SK-N-SH treated with all-trans-retinoic acid at 6 μM for 48 hours (cell line): ENCODE measurements at regions not wholly inside any gene's neighbourhood (a gene's known extent, or its start where the extent isn't known, plus 50 kb on each side); places are given as distances from the start of the nearest gene placed in this dataset.

Source experiments
- ATAC-seq: fragments of 200-7000 bp; cut with Tn5 transposase; 3 replicates; pipeline ENCODE4 v1.9.1; 2020; ENCODE audit warnings: mild to moderate bottlenecking, moderate library complexity
- ARNTL ChIP-seq: fragments of 450-650 bp; formaldehyde crosslinking; IDR thresholded peaks from 2 replicates; pipeline ENCODE4 v1.5.0; 2020; ENCODE audit warnings: low read depth, mild to moderate bottlenecking, moderate library complexity, borderline replicate concordance
- BACH2 ChIP-seq: fragments of 250-450 bp; sonication (Bioruptor Pico); IDR thresholded peaks from 2 replicates; pipeline ENCODE4 v1.9.0; 2021; ENCODE audit warnings: mild to moderate bottlenecking, borderline replicate concordance
- CSDC2 ChIP-seq: fragments of 250-450 bp; sonication (Bioruptor Pico); IDR thresholded peaks from 2 replicates; pipeline ENCODE4 v1.5.0; 2020; ENCODE audit warnings: mild to moderate bottlenecking, moderate library complexity
- ESRRG ChIP-seq: fragments of 250-450 bp; sonication (Bioruptor Pico); IDR thresholded peaks from 2 replicates; pipeline ENCODE4 v1.6.1; 2021; ENCODE audit warnings: mild to moderate bottlenecking
- GLIS3 ChIP-seq: fragments of 250-450 bp; sonication (Bioruptor Pico); IDR thresholded peaks from 2 replicates; pipeline ENCODE4 v1.5.0; 2020; ENCODE audit warnings: mild to moderate bottlenecking, moderate library complexity
- ISL1 ChIP-seq: fragments of 250-450 bp; sonication (Bioruptor Pico); IDR thresholded peaks from 2 replicates; pipeline ENCODE4 v2.1.2; 2022; ENCODE audit warnings: mild to moderate bottlenecking, moderate library complexity
- OSR1 ChIP-seq: fragments of 250-450 bp; sonication (Bioruptor Pico); IDR thresholded peaks from 2 replicates; pipeline ENCODE4 v1.8.0; 2022; ENCODE audit warnings: moderate library complexity, mild to moderate bottlenecking, inconsistent platforms
- PPARA ChIP-seq: fragments of 250-450 bp; sonication (Bioruptor Pico); IDR thresholded peaks from 2 replicates; pipeline ENCODE4 v1.5.0; 2020; ENCODE audit warnings: mild to moderate bottlenecking, borderline replicate concordance
- RARB ChIP-seq: fragments of 250-450 bp; sonication (Bioruptor Pico); IDR thresholded peaks from 2 replicates; pipeline ENCODE4 v1.8.0; 2021; ENCODE audit warnings: mild to moderate bottlenecking, moderate library complexity
- TCF4 ChIP-seq: fragments of 250-450 bp; sonication (Bioruptor Pico); IDR thresholded peaks from 2 replicates; pipeline ENCODE4 v1.8.0; 2021; ENCODE audit warnings: mild to moderate bottlenecking, moderate library complexity, borderline replicate concordance
- TOX ChIP-seq: fragments of 250-450 bp; sonication (Bioruptor Pico); IDR thresholded peaks from 2 replicates; pipeline ENCODE4 v1.8.0; 2021; ENCODE audit warnings: mild to moderate bottlenecking, moderate library complexity, borderline replicate concordance
- ZC3H10 ChIP-seq: fragments of 250-450 bp; sonication (Bioruptor Pico); IDR thresholded peaks from 2 replicates; pipeline ENCODE4 v1.5.1; 2021; ENCODE audit warnings: mild to moderate bottlenecking, moderate library complexity
- ZFP3 ChIP-seq: fragments of 250-450 bp; sonication (Bioruptor Pico); IDR thresholded peaks from 2 replicates; pipeline ENCODE4 v1.5.0; 2020; ENCODE audit warnings: mild to moderate bottlenecking, moderate library complexity
- ZFP30 ChIP-seq: fragments of 450-650 bp; formaldehyde crosslinking; IDR thresholded peaks from 2 replicates; pipeline ENCODE4 v1.5.0; 2022; ENCODE audit warnings: mild to moderate bottlenecking, moderate library complexity
- ZNF565 ChIP-seq: fragments of 450-650 bp; formaldehyde crosslinking; conservative IDR thresholded peaks from 2 replicates; pipeline ENCODE4 v1.5.0; 2020; ENCODE audit warnings: low read depth, mild to moderate bottlenecking, moderate library complexity
- ZNF8 ChIP-seq: fragments of 450-650 bp; formaldehyde crosslinking; IDR thresholded peaks from 2 replicates; pipeline ENCODE4 v1.5.0; 2020; ENCODE audit warnings: mild to moderate bottlenecking, moderate library complexity
- TF ChIP-seq, protein P1 (sequence below): fragments of 250-450 bp; sonication (Bioruptor Pico); IDR thresholded peaks from 2 replicates; pipeline ENCODE4 v1.8.0; 2020; ENCODE audit warnings: mild to moderate bottlenecking, moderate library complexity, borderline replicate concordance
- TF ChIP-seq, protein P2 (sequence below): fragments of 250-450 bp; sonication (Bioruptor Pico); IDR thresholded peaks from 2 replicates; pipeline ENCODE4 v1.5.1; 2021; ENCODE audit warnings: mild to moderate bottlenecking, moderate library complexity
- TF ChIP-seq, protein P3 (sequence below): fragments of 250-450 bp; sonication (Bioruptor Pico); IDR thresholded peaks from 2 replicates; pipeline ENCODE4 v1.8.0; 2021; ENCODE audit warnings: low read depth, mild to moderate bottlenecking, moderate library complexity, borderline replicate concordance
- TF ChIP-seq, protein P4 (sequence below): fragments of 250-450 bp; sonication (Bioruptor Pico); IDR thresholded peaks from 2 replicates; pipeline ENCODE4 v1.5.0; 2020; ENCODE audit warnings: mild to moderate bottlenecking, moderate library complexity
- TF ChIP-seq, protein P5 (sequence below): fragments of 250-450 bp; sonication (Bioruptor Pico); IDR thresholded peaks from 2 replicates; pipeline ENCODE4 v1.5.1; 2020; ENCODE audit warnings: low read depth, mild to moderate bottlenecking, moderate library complexity

DNA sequence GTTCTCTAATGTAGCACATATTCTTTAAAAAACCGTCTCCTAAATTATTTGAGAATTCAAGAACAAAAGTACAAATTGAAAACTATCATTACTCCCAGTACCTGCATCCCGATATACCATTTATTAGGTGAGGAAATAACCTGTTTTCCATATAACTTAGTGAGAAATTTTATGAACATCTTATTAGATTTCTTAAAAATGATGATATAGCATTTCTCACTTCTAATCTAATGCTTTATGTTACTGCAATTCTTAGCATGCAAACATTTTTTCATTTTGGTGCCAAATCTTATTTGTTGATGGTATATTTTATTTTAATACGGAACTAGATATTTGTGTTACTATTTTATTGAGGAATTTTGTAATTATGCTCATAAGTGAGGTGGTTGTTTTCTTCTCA, 1321.3 kb upstream of the SLC10A2 start:
- TF ChIP-seq ZNF565 (CRISPR knock-in tag) (no peak), ZC3H10 (CRISPR knock-in tag) (no peak), TOX (CRISPR knock-in tag) (no peak), ISL1 (no peak), ZFP30 (CRISPR knock-in tag) (no peak)
- no peak for ATAC-seq

DNA sequence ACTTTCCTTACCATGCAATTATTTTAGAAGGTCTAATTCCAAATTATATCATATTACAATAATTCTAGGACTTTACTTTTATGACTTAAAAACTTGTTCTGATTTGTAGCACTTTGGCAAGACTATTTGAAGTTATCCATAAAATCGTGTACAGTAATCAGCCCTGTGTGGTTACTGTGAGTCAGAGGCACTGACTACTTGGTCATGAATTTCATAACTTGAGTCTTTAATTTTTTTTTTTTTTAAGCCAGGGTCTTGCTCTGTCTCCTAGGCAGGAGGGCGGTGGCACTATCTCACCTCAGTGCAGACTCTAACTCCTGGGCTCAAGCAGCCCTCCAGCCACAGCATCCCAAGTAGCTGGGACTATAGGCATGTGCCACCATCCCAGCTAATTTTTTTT, 1319.2 kb upstream of the SLC10A2 start:
- 0 out of 3 replicates have a peak, but pooled peaks have one; percentile 36 for ATAC-seq
- TF ChIP-seq RARB (CRISPR knock-in tag), result no peak
- no peak for TF ChIP-seq ZC3H10 (CRISPR knock-in tag)
- TF ChIP-seq ISL1, result 0 out of 2 replicates have a peak, but pooled peaks have one; percentile 13

DNA sequence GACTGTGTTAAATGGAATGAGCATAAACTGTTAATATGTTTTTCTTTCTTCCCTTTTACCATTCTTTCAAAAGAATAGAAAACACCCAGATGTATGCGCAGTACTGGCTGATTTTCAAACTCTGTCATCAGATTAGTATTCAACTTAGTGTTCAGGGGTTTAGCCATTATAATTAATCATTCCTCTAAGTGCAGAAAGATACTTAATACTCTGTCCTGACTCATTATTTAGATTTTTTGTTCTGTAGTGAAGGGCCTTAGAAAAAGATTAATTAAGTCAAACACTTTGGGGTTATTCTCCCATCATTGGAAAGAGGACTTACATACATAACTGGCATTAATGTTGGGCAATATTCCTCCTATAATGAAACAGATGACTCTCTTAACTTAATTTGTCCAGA, 1316.7 kb upstream of the SLC10A2 start:
- no peak for ATAC-seq
- TF ChIP-seq ISL1, result peak; percentile 58; the same call in 1 of the 2 replicates
- TF ChIP-seq ZFP30 (CRISPR knock-in tag), result no peak

DNA sequence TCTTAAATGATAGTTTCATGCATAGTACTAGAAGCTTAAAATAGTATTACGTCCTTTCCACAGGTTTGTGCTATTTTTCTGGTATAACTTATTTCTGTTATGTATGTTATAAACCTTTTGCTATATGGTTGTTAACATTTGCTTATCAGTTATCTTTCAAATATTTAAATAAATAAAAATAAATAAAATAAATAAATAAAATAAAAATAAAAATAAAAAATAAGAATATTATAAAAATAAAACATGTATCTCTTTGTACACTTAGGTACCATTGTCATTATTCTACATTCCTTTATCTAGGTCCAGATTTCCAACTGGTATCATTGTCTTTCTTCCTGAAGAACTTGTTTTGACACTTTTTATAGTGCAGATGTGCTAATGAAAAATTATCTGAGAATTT, 1310.4 kb upstream of the SLC10A2 start:
- no peak for ATAC-seq
- TF ChIP-seq CSDC2, result no peak
- TF ChIP-seq RARB (CRISPR knock-in tag), result no peak
- TF ChIP-seq ISL1, result no peak
- no peak for TF ChIP-seq GLIS3 (CRISPR knock-in tag)
- TF ChIP-seq TCF4 (CRISPR knock-in tag), result no peak
- no peak for TF ChIP-seq OSR1
- no peak for TF ChIP-seq PPARA
- TF ChIP-seq, protein P1, sequence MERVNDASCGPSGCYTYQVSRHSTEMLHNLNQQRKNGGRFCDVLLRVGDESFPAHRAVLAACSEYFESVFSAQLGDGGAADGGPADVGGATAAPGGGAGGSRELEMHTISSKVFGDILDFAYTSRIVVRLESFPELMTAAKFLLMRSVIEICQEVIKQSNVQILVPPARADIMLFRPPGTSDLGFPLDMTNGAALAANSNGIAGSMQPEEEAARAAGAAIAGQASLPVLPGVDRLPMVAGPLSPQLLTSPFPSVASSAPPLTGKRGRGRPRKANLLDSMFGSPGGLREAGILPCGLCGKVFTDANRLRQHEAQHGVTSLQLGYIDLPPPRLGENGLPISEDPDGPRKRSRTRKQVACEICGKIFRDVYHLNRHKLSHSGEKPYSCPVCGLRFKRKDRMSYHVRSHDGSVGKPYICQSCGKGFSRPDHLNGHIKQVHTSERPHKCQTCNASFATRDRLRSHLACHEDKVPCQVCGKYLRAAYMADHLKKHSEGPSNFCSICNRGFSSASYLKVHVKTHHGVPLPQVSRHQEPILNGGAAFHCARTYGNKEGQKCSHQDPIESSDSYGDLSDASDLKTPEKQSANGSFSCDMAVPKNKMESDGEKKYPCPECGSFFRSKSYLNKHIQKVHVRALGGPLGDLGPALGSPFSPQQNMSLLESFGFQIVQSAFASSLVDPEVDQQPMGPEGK (CRISPR knock-in tag), result no peak
- no peak for TF ChIP-seq BACH2
- TF ChIP-seq, protein P2, sequence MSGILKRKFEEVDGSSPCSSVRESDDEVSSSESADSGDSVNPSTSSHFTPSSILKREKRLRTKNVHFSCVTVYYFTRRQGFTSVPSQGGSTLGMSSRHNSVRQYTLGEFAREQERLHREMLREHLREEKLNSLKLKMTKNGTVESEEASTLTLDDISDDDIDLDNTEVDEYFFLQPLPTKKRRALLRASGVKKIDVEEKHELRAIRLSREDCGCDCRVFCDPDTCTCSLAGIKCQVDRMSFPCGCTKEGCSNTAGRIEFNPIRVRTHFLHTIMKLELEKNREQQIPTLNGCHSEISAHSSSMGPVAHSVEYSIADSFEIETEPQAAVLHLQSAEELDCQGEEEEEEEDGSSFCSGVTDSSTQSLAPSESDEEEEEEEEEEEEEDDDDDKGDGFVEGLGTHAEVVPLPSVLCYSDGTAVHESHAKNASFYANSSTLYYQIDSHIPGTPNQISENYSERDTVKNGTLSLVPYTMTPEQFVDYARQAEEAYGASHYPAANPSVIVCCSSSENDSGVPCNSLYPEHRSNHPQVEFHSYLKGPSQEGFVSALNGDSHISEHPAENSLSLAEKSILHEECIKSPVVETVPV, result no peak
- TF ChIP-seq ARNTL (CRISPR knock-in tag), result no peak
- TF ChIP-seq ZNF565 (CRISPR knock-in tag), result no peak
- TF ChIP-seq, protein P3, sequence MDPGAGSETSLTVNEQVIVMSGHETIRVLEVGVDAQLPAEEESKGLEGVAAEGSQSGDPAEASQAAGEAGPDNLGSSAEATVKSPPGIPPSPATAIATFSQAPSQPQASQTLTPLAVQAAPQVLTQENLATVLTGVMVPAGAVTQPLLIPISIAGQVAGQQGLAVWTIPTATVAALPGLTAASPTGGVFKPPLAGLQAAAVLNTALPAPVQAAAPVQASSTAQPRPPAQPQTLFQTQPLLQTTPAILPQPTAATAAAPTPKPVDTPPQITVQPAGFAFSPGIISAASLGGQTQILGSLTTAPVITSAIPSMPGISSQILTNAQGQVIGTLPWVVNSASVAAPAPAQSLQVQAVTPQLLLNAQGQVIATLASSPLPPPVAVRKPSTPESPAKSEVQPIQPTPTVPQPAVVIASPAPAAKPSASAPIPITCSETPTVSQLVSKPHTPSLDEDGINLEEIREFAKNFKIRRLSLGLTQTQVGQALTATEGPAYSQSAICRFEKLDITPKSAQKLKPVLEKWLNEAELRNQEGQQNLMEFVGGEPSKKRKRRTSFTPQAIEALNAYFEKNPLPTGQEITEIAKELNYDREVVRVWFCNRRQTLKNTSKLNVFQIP (CRISPR knock-in tag), result no peak
- no peak for TF ChIP-seq ESRRG
- TF ChIP-seq, all 23 proteins: peak for 0

DNA sequence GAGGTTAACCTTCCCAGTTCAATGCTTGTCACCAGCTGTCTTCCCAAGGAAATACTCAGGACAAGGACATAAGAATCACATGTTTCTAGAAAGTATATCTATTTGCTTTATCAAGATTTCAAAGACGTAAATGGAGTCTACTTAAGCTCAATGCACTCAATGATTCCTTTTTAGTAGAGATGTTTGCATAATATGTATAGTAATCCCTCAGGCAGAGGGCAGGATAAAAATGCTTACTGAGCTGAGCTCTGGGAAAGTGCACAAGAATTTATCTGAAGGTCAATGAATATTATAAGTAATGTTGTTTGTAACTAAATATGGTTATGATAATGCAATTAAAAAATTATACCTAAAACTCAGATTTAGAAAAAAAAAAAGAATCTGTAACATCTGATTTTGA, 1309.4 kb upstream of the SLC10A2 start:
- no peak for TF ChIP-seq ZFP30 (CRISPR knock-in tag)
- TF ChIP-seq, protein P4, sequence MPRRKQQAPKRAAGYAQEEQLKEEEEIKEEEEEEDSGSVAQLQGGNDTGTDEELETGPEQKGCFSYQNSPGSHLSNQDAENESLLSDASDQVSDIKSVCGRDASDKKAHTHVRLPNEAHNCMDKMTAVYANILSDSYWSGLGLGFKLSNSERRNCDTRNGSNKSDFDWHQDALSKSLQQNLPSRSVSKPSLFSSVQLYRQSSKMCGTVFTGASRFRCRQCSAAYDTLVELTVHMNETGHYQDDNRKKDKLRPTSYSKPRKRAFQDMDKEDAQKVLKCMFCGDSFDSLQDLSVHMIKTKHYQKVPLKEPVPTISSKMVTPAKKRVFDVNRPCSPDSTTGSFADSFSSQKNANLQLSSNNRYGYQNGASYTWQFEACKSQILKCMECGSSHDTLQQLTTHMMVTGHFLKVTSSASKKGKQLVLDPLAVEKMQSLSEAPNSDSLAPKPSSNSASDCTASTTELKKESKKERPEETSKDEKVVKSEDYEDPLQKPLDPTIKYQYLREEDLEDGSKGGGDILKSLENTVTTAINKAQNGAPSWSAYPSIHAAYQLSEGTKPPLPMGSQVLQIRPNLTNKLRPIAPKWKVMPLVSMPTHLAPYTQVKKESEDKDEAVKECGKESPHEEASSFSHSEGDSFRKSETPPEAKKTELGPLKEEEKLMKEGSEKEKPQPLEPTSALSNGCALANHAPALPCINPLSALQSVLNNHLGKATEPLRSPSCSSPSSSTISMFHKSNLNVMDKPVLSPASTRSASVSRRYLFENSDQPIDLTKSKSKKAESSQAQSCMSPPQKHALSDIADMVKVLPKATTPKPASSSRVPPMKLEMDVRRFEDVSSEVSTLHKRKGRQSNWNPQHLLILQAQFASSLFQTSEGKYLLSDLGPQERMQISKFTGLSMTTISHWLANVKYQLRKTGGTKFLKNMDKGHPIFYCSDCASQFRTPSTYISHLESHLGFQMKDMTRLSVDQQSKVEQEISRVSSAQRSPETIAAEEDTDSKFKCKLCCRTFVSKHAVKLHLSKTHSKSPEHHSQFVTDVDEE, result no peak
- no peak for TF ChIP-seq ZNF565 (CRISPR knock-in tag)
- no peak for TF ChIP-seq BACH2
- TF ChIP-seq ISL1, result no peak
- TF ChIP-seq, protein P2, result no peak
- no peak for TF ChIP-seq ZFP3 (CRISPR knock-in tag)
- TF ChIP-seq ZC3H10 (CRISPR knock-in tag), result no peak
- no peak for TF ChIP-seq TOX (CRISPR knock-in tag)
- no peak for TF ChIP-seq TCF4 (CRISPR knock-in tag)
- no peak for TF ChIP-seq CSDC2
- TF ChIP-seq, protein P5, sequence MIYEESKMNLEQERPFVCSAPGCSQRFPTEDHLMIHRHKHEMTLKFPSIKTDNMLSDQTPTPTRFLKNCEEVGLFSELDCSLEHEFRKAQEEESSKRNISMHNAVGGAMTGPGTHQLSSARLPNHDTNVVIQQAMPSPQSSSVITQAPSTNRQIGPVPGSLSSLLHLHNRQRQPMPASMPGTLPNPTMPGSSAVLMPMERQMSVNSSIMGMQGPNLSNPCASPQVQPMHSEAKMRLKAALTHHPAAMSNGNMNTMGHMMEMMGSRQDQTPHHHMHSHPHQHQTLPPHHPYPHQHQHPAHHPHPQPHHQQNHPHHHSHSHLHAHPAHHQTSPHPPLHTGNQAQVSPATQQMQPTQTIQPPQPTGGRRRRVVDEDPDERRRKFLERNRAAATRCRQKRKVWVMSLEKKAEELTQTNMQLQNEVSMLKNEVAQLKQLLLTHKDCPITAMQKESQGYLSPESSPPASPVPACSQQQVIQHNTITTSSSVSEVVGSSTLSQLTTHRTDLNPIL (CRISPR knock-in tag), result no peak
- no peak for TF ChIP-seq ZNF8 (CRISPR knock-in tag)
- TF ChIP-seq, protein P1 (CRISPR knock-in tag), result no peak
- TF ChIP-seq GLIS3 (CRISPR knock-in tag), result no peak
- no peak for ATAC-seq
